NCI-H2081 treated with DMSO at 0.1 percent for 48 hours (cell line): ENCODE measurements at regions not wholly inside any gene's neighbourhood (a gene's known extent, or its start where the extent isn't known, plus 50 kb on each side); places are given as distances from the start of the nearest gene placed in this dataset.

ENCODE experiments used
- DNase-seq: peaks from one replicate; lab custom pipeline; 2025; lab: John Stamatoyannopoulos, UW

- no peak for DNase-seq
These were observed 360.2 kb upstream of the PTBP2 start for GRCh38 chr1:96361271-96361856.

DNA sequence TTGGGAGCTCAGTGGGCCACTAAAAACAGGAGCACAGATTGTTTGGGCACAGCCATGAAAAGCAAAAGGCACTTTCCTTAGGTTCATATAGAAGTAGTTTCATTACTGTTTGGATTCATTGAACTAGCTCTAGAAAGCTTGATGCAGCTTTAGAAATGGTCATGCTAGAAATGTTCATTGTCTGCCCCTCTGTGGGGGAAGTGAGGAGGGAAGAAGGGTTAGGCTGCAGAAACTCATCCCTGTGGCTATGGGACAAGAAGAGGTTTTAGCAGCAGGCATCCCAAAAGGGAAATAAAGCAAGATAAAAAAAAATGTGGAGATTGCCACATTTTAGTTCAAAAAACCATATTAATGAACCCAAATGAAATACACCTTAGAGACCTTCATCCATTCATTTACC is 359.6 kb upstream of the PTBP2 start:
- DNase-seq = no peak

- DNase-seq = no peak
These were observed 359.0 kb upstream of the PTBP2 start for GRCh38 chr1:96362623-96363022.

DNA sequence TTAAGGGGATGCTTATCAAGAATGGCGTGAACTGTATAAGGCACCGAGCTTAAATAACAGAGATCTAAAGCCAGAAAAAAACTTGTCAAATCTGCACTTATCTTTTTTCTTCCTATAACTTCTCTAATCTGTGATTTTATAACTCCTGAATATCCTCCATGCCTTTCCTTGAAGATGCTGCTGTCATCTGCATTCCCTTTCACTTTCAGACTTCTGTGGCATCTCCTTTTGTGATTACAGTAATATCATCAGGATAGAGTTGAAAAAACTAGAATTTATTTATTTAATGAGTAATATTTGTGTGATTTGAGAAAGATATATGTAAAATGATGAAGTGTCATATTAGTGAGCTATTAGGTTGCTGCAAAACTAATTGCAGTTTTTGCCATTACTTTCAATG is 357.8 kb upstream of the PTBP2 start:
- DNase-seq = no peak

DNA sequence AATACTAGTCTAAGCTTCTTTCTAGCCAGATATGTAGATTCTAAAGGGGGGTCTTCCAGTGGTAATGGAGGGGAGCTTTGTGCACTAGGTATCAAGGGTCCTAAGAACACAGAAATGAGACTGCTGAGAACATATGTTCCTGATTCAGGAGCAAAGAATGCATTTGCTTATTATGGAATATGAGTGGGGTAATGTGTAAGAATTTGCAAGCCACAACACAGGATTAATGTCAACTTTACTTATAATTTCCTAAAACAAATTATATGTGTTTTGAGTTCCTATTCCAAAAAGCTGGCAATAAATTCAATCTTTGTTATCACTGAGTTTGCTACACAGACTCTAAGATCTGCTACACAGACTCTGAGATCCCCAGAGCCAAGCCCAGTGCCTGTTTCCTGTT is 357.0 kb upstream of the PTBP2 start:
- DNase-seq = no peak

DNA sequence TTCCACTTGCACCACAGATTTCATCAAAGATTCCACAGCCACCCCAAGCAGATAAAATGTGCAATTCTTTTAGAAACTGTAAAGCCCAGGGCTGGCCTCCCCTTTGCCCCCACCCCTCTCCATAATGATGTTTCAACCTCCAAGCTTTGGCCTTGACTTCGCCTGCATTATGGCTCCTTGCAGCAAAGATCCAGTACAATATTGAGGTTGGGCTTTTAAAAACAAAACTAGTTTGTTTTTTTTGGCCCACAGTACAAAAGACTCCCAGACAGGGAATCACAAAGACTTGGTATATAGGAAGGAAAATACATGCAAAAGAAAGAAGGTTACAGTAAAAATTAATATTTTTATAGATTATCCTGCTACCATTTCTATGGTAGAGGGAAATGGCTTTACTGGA is 356.5 kb upstream of the PTBP2 start:
- no peak for DNase-seq

DNA sequence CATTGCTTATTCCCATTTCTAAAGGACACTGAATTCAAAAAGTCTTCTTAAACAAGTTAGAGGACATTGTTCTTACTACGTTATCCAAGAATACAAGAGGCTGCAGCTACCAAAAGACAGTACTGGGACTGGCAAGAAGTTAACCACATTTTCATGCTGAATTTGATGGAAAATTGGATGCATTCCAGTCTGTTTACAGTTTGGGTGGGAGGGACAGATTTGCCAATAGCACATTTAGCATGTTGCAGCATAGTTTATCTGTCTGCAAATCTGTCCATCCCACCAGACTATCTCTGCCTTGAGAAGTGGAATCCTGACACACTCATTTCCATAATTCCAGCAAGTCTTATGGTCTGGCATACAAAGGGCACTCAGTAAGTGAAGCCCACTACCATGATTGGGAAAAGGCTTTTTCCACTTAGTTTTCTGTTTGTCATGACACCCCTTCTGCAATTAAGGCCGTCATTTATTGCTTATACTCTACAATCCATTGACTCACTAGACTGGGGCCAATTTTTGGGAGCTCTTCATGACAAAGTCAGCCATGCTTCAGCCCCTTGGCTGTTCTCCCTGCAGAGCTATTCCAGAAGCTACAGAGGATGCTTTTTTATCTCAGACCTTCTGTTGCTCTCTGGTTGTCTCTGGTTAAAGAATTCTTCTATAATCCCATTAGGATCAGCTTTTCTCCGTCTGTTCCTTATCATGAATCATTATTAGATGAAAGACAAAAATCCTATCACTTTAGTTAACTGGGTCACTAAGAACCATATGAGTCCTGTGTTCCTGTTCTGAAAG is 355.8 kb upstream of the PTBP2 start:
- no peak for DNase-seq

DNA sequence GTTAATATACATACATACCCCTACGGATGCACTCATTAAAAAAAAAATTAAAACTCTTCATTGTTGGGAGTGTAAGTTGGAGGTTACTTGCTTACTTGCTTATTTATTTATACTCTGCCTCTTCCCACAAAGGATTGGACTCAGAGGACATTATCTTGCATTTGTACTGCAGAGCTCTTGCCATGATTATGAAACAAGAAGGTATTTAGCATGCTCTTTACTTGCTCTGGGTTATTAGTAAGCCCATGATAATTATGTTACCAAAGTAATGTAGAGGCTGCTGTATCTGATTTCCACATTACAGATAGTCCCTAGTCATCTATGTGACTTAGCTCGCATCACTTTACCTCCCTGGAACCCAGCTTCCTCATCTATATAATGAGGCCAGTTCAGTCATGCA is 355.1 kb upstream of the PTBP2 start:
- no peak for DNase-seq

DNA sequence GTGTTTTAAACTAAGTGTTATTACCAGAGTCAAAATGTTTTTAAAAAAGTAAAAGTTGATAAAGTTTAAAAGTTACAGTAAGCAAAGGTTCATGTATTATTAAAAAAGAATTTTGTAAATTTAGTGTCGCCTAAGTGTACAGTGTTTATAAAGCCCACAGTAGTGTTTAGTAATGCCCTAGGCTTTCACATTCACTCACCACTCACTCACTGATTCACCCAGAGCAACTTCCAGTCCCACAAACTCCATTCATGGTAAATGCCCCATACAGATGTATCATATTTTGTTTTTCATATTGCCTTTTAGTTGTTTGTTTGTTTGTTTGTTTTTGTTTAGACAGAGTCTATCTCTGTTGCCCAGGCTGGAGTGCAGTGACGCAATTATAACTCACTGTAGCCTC is 353.8 kb upstream of the PTBP2 start:
- DNase-seq = no peak

DNA sequence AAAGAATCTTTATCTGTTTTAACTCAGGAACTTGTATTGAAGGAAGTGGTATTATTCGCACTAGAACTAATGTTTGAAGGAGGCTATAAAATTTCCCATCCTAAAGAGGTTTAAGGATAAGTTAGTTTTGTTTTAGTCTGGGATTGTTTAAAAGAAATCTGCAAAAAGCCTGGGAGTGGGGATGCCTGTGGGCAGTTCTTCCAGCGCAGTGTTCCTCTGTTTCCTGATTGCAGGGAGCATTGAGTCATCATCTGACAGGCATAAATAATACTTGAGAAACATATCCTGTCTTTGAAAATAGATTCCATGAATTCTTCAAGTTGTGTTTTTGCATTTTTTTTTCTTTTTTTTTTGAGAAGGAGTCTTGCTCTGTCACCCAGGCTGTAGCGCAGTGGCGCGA is 350.8 kb upstream of the PTBP2 start:
- DNase-seq = no peak

DNA sequence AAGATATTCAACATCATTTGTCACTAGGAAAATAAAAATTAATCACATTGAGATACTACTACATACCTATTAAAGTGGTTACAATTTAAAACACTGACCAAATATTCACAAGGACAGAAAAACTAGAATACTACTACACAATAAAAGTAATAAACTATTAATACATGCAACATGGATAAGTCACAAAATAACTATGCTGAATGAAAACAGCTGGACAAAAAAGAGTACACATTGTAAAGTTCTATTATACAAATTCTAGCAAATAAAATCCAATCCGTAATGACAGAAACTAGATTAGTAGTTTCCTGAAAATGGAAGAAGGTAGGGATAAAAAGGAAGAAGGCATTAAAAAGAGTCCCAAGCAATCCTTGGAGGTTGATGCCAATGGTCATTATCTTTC is 348.7 kb upstream of the PTBP2 start:
- DNase-seq = no peak

DNA sequence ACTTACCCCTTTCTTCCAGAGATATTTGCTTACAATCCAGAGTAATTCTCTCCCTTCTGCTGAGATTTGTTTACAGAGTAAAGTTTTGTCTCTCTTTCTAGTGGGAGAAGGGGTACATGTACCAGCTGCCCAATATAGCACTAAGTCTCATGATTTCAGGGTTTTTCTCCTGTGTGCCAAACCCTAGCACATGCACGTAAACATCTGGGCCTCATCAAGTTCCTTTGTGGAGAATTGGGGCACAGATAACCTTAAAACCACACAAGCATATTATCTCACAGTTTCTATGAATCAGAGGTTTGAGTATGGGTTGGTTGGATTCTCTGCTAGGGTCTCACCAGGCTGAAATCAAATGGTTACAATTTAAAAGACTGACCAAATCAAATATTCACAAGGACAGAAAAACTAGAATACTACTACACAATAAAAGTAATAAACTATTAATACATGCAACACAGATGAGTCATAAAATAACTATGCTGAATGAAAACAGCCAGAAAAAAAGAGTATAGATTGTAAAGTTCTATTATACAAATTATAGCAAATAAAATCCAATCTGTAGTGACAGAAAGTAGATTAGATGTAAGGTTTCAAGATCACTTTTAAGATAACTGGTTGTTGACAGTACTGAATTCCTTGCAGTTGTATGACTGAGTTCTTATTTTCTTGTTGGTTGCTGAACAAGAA is 347.4 kb upstream of the PTBP2 start:
- no peak for DNase-seq

DNA sequence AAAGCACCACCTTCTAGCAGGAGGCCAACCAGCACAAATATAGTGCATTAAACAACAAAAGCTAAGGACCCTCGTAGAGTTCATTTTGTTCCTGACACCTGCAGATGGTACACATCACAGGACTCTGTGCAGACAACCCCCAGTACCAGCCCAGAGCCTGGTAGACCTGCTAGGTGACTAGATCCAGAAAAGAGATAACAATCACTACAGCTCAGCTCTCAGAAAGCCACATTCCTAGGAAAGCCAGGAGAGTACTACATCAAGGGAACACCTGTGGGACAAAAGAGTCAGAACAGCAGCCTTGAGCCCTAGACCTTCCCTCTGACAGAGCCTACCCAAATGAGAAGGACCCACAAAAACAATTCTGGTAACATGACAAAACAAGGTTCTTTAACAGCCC is 344.7 kb upstream of the PTBP2 start:
- DNase-seq = no peak

DNA sequence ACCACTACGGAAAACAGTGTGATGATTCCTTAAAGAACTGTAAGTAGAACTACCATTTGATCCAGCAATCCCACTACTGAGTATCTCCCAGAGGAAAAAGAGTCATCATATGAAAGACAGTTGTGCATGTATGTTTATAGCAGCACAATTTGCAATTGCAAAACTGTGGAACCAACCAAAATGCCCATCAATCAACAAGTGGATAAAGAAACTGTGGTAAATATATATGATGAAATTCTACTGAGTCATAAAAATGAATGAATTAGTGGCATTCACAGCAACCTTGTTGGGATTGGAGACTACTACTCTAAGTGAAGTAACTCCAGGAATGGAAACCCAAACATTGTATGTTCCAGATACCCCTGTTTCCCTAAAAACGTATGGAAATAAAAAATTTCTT is 337.0 kb upstream of the PTBP2 start:
- no peak for DNase-seq

- no peak for DNase-seq
These were observed 333.8 kb upstream of the PTBP2 start for GRCh38 chr1:96387785-96388184.

GRCh38 chr1:96388421-96389310 is 332.9 kb upstream of the PTBP2 start:
- no peak for DNase-seq

- DNase-seq = no peak
These were observed 321.5 kb upstream of the PTBP2 start for GRCh38 chr1:96400089-96400488.

DNA sequence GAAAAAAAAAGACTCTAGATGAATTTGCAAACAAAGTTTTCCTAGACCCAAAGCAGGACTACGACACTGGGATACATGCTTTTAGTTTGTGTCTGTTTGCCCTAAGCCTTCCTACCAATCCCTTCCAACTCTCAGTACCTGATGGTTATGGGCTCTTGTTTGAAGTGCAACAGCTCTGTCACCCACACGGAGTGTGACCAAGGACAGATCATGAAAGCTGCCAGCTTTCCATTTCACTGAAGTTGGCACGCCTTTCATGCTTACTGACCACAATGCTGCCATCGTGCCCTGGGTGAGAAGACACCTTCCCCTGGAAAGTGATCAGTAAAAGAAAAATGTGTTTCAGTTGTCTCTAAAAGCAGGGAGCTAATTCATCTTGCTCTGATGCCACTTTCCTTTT is 312.5 kb upstream of the PTBP2 start:
- DNase-seq = no peak

DNA sequence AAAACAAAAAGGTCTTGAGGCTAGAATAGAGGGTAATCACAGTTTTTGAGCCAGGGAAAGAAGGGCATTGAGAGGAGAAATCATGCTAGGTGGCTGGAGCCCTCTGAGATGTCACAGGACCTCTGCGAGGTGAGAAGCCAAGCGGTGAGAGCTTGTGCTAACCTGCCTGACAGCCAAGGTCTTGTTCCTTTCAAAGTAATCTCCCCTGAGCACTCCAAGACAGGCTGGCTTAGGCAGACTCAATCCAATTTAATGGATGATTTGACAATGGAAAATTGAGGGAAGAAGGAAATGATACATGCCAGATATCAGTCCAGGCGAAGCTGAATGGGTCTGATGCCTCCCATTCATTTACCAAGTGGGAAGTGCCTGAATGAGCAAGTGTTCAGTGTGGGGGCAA is 311.9 kb upstream of the PTBP2 start:
- DNase-seq = no peak

DNA sequence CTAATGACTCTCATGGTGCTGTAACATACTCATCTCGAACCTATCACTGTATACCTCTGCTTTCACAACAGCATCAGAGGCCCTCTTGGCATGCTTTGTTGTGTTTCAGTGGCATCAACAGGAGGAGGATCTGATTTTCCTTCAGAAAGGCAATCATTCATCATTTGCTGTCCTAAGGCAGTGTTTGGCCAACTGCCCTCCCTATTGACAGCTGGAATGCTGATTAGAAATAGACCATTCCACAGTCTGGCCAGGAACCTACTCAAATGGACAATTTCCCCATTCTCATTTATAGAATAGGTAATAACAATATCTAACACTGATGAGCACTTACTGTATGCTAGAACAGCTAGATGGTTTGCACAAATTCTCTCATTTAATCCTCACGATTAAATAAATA is 310.6 kb upstream of the PTBP2 start:
- DNase-seq = no peak

DNA sequence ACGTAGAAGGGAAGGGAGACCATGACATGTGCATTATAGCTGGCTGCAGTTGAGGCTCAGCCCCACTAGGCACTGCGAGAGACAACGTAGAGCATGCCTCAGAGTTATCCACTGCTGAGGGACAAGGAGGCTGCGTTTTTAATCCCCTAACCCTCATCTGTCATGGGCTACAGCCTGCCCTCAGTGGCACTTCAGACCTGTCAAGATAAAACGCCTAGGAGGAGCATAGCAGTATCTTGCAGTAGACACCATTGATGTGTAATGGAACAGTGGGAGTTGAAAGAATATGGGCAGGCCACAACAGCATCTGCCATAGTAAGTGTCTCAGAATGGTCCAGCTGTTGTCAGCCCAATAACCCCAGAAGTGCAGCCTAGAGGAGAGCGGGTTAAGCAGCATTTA is 307.0 kb upstream of the PTBP2 start:
- no peak for DNase-seq

GRCh38 chr1:96416111-96416595 is 305.4 kb upstream of the PTBP2 start:
- DNase-seq = no peak
